ENCODE measurements at regions not wholly inside any gene's neighbourhood (a gene's known extent, or its start where the extent isn't known, plus 50 kb on each side); places are given as distances from the start of the nearest gene placed in this dataset.

DNA sequence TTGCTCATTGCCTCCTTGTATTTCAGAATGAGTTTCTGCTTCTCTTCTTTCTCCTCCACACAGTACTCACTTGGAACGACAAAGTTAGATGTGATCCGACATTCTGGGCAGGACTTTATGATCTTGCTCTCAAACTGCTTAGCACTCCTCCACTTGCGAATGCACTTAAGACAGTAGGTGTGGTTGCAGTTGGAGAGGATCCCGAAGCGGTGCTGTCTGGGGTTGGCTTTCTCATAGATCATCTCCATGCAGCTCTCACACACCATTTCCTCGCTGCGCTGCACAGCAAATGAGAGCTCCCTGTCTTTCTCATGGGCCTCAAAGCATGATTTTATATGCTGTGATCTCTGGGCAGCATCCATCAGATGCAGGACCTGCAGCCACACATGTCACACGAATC, 245.7 kb downstream of the C12orf50 start:
- DNase-seq = no peak

DNA sequence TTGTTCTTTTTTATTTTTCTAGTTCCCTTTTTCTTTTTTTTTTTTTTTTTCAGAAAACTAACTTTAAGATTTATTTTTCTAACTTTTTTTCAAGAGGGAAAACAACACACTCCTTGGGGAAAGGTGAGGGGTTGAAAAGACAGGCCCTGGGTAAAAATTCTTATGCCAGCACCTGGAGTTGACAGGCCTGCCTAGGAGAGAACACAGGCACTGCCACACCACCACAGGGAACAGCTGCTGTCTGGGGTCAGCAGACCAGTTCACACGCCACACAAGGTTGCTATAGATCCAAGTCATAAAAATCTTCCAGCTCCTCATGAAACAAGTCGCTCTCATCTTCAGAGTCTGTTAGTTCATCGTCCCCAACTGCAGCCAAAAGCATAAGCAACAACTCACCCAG, 246.4 kb downstream of the C12orf50 start:
- no peak for DNase-seq

DNA sequence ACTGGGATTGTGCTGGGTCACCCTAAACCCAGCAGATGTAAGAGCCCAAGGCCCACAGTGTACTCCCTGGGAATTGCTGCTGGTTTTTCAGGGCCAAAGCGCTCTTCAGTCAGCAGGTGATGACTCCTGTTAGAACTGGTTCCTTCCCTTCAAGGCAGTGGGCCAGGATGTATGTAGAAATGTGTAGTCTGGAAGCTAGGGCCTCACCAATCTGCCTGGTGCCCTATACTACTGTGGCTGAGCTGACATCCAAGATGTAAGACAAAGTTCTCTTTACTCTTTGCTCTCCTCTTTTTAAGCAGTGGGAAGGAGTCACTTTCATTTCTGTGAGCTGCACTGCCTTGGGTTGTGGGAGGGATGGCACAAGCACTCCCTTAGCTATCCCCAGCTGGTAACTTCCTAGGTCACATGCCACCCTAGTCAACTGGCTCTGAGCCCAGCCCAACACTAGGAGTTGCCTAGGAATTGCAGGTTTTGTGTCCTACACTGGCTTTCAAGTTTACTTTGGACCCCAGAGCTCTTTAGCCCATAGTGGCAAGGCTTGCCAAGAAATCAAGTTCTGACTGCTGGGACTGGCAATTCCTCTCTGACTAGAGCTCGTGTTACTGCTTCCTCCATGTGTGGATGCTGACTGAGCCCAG, 249.2 kb downstream of the C12orf50 start:
- no peak for DNase-seq

DNA sequence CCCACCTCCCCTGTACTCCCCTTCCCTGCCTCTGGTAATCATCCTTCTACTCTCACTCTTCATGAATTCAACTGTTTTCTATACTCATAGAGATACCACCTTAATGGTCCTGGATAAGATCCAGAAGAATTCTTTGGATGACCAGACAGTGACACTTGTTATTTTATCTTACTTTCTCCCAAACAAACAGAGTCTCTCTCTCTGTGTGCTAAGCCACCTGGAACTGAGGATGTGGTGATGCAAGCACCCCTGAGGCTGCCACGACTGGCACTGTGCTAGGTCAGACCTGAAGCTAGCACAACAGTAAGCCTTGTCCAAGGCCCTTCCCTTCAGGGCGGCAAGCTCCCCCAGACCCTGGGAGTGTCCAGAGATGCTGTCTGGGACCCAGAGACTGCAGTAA, 250.2 kb downstream of the C12orf50 start:
- DNase-seq = no peak

DNA sequence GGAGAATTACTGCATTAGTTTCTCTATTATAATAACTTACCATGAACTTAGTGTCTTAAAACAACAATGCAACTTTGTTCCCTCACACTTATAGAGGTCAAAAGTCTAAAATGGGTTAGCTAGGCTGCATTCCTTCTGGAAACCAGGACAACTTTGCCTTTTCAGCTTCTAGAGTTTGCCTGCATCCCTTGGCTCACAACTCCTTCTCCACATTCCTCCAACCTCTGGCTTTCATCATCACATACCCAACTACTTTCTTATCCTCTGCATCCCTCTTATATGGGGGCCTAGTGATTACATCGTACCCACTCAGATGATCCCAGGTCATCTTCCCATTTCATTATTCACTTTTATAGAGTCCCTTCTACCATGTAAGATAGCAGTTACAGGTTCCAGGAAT, 251.1 kb downstream of the C12orf50 start:
- DNase-seq = no peak

DNA sequence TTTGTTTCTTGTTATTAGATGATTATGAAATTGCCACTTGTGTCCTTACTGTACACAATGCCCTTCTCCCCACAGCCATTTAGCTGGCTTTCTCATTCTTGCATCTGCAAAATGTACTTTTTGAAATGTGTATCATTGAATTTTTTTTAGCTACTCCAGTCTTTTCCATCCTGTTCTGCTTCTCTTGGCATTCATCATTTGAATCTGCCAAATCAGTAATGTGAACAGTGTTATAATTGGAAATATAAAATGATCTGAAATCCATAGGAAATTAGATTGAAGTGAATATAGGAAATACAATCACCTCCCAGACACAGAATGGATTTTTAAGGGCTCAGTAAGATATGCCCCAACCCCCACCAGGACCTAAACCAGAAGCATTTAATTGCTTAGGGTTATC, 253.4 kb downstream of the C12orf50 start:
- DNase-seq = no peak

DNA sequence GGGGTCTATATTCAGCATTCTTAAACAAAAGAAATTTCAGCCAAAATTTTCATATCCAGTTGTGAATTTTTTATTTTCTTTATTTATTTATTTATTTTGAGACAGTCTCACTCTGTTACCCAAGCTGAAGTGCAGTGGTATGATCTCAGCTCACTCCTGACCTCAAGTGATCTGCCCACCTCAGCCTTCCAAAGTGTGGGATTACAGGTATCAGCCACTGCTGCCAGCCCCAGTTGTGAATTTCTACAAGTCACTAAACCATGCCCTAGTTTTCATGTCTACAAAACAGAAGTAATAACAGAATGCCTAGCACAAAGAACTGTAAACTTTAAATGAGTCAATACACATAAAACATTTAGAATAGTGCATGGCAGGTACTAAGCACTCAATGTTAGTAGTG, 254.2 kb downstream of the C12orf50 start:
- no peak for DNase-seq

DNA sequence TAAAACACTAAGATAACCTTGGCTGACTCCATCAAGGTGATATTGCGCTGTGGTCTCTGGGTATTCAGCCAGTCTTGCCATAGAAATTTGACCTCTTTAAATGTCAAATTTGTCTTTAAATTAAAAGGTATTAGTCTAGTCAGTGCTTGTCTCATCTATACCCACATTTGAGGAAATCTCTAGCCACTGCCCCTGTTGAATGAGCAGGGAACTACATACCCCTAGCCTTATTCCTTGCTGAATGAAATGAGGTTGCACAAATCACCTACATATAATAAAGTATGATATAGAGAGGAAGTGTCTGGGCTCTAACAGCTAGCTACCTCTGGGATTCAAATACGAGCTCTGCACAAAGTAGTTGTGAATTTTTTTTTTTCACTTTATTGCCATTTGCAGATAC, 256.8 kb downstream of the C12orf50 start:
- no peak for DNase-seq

DNA sequence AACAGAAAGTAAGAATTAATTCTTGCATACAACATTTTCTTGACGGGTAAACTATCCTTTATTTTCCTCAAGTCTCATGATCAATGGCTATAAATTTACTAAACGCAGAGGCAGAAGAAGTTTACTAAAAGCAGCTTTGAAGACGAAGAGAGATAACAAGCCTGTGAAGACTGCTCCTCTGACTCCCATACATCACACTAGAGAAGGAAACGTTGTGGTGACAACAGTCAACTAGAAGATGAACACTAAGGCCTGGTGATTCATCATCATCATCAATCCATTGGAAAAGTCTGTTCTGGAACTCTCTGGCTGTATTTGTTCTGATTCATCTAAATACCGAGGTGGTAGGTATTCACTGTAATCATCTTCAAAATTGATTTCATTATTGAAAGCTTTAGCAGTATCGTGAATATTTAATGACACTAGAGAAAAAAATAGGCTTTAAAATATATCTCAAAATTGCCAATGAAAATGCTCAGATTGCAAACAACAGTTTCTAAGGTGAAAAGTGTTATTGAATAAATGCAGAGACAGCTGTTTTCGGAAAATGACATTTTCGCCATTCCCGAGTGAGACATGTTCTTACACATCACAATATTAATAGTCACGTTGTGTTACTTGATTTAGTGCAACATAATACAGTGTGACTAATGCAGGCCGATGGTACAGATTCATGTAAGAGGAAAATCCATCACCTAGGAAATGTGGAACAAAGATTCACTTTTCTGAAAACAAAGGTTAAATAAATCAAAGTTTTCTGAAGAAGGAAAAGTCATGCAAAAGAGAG, 260.5 kb downstream of the C12orf50 start:
- no peak for DNase-seq

DNA sequence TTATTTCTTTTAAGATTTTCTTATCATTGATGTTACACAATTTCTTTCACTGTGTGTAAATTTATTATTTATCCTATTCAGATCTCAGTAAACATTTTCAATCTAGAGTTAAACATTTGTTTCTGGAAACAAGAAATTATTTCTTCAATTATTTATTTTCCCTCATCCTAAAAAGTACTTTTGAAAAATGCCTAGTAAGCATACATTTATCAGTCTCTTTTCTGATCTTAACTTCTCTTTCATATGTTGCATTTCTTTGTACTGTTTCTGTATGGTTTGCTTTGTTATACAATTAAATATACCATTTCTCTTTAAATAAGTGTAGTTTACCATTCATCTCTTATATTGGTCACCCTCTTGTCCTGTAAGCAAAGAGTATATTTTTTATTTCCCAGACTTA, 263.2 kb downstream of the C12orf50 start:
- no peak for DNase-seq

DNA sequence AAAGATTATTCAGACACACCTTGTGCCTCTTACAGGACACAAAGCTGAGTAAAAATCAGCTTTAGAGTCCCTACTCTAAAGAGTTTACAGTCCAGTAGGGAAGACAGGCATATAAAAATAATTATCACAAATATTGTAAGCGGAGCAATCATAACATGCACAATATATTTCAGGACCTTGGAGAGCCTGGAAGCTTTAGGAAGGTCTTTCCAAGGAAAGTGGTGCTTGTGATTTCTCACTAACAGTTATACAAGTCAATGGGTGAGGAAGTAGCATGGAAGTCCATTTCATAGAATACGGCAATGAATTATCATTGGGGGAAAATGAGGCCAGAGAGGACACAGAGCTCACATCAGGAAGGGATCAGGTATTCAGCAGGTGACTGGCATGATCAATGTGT, 268.3 kb downstream of the C12orf50 start:
- no peak for DNase-seq

DNA sequence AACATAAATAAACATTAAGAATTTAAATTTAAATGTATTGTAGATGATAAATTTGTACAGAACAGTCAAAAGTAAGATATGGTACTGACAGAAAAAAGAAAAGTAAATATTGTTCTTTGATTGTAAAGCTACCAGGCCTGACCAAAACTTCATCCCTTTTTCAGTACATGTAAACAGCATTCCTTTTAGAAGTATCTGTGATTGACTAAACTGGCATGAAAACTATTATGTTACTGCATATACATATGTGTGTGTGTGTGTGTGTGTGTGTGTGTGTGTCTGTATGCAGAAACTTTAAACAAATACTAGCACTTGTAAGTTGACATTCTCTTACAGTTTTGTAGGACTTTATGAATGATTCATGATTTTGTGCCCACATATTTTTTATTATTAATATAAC, 270.9 kb downstream of the C12orf50 start:
- no peak for DNase-seq

DNA sequence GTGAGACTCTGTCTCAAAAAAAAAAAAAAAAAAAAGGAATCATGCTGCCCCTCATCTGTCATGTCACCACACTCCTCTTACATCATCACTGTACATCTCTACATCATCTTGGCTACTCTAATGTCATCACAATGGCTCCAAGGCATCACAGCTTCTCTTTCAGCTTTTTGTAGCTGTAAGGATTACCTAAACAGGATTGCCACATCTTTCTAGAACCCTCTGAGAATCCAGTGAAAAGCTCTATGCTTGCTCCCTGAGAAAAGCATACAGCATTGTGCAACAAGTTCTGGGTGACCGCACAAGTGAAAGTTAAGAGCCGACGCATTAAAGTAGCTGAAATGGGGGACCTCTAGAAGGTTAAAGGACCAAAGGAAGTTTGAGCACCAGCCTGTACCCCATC, 272.5 kb downstream of the C12orf50 start:
- DNase-seq = no peak

DNA sequence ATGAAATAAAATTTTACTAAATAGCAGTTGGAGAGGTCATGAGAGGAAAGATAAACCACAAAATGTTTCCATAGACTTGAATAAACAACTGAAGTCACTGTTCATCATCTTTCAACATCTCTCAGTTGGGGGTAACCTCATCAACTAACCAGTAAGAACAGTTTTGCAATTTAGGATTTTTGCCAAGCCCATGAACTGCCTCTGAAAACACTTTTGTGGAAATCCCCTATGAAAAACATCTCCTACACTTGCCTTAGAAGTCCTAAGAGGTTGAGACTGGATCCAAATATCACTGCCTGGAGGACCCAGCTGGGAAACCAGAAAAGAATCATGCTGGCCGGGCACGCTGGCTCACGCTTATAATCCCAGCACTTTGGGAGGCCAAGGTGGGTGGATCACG, 273.1 kb downstream of the C12orf50 start:
- no peak for DNase-seq

DNA sequence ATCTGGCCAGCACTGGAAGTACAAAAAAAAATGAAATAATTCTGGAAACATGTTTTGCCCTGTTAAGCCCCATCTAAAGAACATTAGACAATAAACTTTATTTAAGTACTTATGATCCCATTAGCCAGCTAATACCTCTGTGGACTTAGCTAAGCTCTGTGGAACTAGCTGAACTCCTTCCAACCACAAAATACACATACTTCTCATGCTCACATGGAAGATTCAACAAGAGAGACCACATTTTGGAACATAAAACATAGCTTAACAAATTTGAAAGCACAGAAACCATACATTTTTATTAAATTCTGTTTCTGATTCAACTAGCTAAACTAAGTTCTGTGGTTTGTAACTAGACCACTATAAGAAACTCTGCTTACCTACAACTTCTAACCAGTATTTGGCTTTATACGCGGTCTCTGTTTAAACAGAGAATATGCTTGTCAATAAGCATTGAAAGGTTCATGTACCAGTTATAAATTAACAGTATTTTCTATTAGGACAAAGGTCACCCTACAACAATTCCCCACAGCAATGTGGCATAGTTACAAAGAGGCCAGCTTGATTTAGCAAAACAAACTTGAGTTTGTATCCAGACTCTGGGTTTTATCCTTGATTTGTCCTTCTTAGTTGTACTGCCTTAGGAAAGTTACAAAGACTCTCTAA, 300.1 kb downstream of the C12orf50 start:
- no peak for DNase-seq

DNA sequence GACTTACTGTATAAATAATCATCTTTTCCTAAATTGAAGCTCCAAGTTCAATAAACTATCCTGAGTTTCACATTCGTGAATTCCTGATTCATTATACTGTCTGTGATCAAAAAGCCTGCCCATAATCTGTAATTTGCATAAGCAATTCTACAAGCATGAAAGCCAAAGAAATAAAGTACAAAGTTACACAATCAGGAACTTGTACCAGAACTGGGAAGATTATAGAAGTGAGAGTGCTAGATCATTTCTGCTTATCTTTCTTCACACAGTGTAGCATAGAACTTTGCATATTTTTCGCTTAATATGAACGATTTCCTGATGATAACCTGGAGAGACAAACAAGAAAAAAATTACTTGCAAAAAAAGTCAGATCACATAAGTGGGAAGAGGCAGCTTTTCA, 308.2 kb downstream of the C12orf50 start:
- no peak for DNase-seq

DNA sequence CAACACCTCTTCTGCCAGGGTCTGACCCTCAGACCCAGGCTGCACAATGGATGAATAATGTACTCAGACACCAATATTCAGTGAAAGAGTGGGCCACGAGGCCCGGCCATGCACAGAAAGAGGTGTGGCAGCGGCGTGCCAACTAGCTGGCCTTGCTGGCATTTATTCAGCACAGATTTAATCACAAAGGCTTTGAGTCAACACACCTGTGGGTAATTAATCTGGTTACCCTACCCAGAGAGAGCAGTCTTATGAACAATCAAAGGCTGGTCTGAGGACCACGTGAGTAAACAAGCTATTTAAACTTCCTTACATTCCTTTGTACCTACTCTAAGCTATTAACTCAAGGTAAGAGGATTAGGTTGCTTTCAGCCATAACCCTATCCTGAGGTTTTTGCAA, 324.8 kb downstream of the C12orf50 start:
- DNase-seq = no peak

DNA sequence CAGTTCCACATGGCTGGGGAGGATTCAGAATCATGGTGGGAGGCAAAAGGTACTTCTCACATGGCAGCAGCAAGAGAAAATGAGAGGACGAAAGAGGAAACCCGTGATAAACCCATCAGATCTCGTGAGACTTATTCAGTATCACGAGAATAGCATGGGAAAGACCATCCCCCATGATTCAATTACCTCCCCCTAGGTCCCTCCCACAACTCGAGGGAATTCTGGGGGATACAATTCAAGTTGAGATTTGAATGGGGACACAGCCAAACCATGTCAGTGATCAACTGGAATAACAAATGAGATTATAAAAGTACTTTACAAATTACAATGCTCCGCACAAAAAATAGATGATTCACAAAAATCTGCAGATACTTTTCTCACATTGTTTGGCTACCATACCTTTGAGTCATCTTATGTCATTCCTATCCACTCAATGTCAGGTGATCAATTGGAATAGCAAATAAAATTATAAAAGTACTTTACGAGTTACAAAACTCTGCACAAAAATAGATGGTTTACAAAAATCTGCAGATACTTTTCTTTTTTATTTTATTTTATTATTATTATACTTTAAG, 338.9 kb downstream of the C12orf50 start:
- no peak for DNase-seq

DNA sequence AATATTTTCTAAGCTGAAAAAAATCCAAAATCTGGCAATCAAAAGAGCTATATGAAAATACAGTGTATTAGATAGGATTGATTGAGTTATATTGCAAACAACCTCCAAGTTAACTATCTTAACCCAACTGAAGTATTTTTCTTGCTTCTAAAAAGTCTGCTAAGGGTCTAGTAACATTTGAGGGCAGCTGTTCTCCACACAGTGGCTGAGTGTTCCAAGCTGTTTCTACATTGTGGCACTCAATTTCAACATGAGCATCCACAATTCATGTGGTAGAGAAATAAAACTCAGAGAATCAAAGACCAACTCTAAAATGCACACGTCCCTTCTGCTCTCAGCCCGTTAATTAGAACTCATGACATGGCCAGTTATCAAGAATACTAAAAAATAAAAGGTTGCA, 340.0 kb downstream of the C12orf50 start:
- DNase-seq = no peak

DNA sequence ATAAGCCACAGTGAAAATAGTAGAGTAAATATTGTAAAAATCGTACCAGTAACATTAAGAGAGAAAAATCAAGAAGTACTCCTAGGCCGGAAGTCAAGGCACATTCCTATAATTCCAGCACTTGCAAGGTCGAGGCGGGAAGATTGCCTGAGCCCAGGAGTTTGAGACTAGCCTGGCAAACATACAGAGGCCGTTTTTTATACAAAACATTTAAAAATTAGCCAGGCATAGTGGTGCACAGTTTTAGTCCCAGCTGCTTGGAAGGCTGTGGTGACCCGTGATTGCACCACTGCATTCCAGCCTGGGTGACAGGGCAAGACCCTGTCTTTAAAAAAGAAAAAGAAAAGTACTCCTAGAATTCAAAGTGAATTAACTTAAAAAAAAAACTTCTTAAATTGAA, 341.8 kb downstream of the C12orf50 start:
- DNase-seq = no peak

DNA sequence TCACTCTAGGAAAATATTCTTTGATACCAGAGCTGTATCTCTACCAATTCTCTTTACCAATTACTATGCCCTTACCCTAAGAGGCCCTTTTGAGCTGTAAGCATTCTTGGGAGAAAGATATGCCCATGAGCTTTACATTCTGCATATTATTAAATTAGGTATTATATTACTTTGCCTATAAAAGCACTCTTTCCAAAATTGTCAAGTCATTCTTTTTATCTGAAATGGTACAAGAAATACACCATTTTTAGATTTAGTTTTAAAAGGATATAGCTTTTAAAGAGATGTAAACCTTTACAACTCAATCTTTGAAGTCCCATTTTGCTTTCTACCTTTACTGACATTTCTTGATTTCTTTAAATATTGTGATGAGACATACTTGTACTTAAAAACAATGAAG, 343.5 kb downstream of the C12orf50 start:
- no peak for DNase-seq

DNA sequence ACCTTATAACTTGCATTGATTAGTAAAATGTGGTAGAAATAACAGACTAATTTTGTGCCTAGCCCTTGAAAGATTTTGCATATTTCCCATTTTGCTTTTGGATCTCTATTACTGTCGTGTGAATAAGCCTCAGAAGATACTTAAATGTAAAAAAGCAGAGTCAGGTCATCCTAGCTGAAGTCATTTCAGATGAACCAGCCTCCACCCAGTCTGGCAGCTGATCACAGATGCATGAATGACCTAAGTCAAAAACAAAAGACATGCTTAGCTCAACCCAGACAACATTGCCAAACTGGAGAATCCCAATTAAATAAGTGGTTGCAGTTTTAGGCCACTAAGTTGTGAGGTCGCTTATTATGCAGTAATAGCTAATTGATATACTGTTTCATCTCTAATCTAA, 349.9 kb downstream of the C12orf50 start:
- no peak for DNase-seq

DNA sequence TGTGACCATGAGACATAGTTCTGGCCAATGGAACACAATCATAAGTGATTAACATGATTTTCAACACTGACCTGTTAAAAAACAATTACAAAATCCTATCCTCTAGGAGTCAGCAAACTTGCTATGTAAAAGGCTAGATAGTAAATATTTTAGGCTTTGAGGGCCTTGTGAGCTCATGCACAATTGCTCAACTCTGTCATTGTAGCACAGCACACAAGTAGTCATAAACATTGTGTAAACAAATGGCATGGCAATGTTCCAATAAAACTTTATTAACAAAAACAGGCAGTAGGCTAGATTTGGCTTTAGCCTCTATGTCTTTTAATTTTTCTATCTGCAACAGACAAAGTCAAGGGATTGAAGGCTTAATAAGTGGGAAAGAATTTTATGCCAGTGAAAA, 350.7 kb downstream of the C12orf50 start:
- no peak for DNase-seq

DNA sequence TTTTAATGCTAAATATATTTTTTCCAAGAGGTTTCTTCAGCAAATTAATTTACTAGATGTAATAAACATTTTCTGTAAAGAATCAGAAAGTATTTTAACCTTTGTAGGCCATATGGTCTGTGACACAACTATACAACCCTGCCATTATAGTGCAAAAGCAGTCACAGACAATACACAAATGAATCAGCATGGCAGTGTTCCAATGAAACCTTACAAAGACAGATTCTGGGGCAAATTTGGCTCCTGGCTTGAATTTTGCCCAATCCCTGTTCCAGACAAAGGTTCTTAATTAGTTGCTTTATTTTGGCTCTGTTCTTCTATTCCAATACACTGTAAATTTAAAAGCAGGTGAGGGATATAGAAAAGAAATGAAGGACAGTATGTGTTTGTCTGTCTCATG, 352.5 kb downstream of the C12orf50 start:
- no peak for DNase-seq

All from GDM1 (cell line).